HG03135 (cell line): ENCODE measurements at regions not wholly inside any gene's neighbourhood (a gene's known extent, or its start where the extent isn't known, plus 50 kb on each side); places are given as distances from the start of the nearest gene placed in this dataset.

ENCODE experiments used
- ATAC-seq: cut with Tn5 transposase; IDR thresholded peaks from one replicate; pipeline ENCODE4 v1.9.1; 2021; ENCODE audit warnings: mild to moderate bottlenecking, moderate library complexity; ENCODE audit not compliant: unreplicated experiment

- ATAC-seq, result no peak
Observed at GRCh38 chr7:79593866-79594301, 140.4 kb upstream of the MAGI2 start.

DNA sequence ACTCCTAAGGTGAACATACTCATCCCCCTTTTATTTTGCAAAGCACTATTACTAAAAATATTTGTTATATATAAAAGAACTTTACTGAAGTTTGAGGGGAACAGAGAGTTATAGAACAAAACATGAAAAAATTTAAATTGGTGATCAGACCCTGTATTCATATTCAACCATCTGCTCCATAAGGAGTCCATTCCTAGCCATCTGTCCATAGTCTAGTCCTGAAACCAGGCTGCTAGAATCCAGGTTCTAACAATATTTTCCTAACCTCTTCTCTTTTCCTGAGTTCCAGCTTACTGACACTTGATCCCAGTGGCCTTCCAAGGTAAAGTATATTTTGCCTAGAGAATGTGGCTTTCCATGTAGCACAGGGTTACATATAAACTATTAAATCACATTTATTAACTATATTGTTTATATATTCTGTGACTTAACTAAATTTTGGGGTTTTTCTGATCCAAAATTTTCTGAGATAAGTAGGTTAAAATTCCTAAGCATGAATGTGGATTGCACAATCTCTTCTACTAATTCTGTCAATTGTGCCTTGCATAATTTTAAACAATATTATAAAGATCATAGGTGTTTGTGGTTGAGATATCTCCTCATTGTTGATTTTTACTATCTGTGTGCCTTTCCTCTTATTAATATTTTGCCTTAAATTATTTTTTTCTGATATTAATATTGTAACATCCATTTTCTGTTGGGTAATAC, 137.6 kb upstream of the MAGI2 start:
- ATAC-seq, result no peak

DNA sequence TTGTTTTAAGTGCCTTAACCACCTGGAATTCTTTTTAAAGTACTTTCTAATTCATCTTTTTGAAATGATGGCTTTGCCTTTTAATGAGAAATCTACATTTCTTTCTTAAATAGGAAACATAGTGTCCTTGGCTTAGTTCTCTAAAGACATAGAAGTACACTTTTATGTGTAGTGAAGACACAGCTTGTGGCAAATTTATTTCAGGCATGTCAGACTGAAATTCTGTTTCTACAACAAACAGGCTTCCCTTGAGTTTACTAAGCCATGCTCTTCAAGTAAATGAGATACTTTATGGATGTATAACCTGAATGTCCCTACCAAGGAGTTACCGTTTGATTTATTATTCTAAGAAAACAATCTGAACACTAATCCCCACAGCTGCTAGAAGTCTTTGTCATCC, 136.9 kb upstream of the MAGI2 start:
- no peak for ATAC-seq

- no peak for ATAC-seq
Observed at GRCh38 chr7:79570903-79571302, 117.4 kb upstream of the MAGI2 start.

- no peak for ATAC-seq
Observed at GRCh38 chr7:79563821-79564522, 110.5 kb upstream of the MAGI2 start.

DNA sequence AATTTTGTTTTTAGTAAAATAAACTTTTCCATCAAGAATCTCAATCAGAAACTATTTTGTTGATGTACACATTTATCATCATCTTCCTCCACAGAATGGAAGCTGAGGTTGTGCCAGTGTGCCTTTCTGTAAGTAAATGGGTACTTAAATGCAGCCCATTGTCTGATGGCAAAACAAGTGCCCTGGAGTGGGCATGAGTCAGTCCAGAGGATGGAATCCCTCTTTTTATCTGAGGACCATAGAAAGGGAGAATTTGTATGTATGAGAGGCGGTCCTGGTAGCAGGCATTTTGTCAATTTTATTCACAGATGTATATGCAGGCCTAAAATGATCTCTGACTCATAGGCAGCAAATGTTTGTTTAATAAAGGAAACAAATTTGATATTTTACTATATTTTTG, 102.1 kb upstream of the MAGI2 start:
- ATAC-seq, result no peak

- ATAC-seq, result no peak
Observed at GRCh38 chr7:79553811-79554555, 100.5 kb upstream of the MAGI2 start.

GRCh38 chr7:79552463-79552862, 99.0 kb upstream of the MAGI2 start:
- ATAC-seq, result no peak

DNA sequence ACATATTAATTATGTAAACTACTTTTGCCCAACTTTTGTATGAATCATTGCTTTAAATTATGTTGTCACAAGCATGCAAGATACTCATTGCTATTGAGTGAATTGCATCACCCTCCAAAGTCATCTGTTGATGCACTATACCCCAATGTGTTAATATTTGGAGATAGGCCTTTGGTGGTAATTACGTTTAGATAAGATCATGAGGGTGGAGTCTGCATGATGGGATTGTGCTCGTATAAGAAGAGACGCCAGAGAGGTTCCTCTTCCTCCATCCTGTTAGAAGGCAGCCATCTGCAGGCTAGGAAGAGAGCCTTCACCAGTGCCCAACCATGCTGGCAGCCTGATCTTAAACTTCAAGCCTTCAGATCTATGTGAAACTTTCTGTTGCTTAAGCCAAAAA, 95.3 kb upstream of the MAGI2 start:
- ATAC-seq, result no peak

GRCh38 chr7:79547132-79547531, 93.7 kb upstream of the MAGI2 start:
- no peak for ATAC-seq

DNA sequence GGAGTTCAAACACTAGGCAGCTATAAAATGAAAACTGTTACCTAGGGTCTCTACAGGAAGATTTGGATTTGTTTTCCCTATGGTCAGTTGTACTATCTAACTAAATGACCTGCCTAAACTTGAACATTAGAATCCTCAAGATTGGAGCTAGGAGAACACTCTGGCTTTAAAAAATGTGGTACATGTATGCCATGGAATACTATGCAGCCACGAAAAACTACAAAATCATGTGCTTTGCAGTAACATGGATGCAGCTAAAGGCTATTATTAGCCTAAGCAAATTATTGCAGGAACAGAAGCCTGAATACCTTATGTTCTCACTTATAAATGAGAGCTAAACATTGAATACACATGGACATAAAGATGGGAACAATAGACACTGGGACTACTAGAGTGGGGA, 87.1 kb upstream of the MAGI2 start:
- ATAC-seq, result no peak

DNA sequence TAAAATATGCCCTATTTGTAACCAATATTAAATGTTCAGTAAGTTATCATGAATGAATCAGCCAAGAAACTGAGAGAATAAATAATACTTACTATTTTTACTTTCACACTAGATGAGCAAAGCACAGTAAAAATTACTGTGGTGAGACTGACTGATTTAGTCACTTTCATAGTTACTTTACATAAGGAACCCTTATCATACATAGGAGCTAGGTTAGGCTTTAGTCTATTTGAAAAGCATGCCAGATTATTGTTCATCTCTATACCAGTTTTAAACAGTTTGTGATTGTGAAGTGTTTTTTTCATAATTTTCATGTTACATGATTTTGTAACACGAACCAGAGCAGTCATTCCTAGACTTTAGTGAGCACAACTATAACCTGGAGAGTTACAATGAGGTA, 80.7 kb upstream of the MAGI2 start:
- no peak for ATAC-seq

GRCh38 chr7:79531905-79532664, 78.6 kb upstream of the MAGI2 start:
- no peak for ATAC-seq

- ATAC-seq, result no peak
Observed at GRCh38 chr7:79531116-79531515, 77.6 kb upstream of the MAGI2 start.

- ATAC-seq, result no peak
Observed at GRCh38 chr7:79529881-79530235, 76.4 kb upstream of the MAGI2 start.

GRCh38 chr7:79529214-79529880, 75.9 kb upstream of the MAGI2 start:
- no peak for ATAC-seq

GRCh38 chr7:79528421-79528820, 75.0 kb upstream of the MAGI2 start:
- ATAC-seq, result no peak

GRCh38 chr7:79524048-79524447, 70.6 kb upstream of the MAGI2 start:
- ATAC-seq, result no peak

DNA sequence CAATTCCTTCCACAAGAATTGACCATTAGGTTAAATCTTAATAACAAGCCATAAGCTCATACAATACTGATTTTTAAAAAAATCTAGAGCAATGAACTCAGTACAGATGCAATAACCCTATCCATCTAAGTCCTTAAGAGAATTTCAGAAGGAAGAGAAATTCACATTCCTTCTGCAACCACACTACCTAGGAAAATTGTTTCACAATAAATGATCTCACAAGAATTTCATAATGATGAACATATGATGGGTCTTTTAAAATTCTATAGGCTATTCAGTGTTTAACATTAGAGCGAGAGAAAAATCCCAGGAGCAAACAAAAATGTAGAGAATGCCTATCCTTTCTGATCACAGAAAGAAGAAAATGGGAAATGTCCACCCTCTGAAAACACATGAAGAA, 70.0 kb upstream of the MAGI2 start:
- no peak for ATAC-seq

GRCh38 chr7:79520543-79520942, 67.1 kb upstream of the MAGI2 start:
- ATAC-seq, result no peak

DNA sequence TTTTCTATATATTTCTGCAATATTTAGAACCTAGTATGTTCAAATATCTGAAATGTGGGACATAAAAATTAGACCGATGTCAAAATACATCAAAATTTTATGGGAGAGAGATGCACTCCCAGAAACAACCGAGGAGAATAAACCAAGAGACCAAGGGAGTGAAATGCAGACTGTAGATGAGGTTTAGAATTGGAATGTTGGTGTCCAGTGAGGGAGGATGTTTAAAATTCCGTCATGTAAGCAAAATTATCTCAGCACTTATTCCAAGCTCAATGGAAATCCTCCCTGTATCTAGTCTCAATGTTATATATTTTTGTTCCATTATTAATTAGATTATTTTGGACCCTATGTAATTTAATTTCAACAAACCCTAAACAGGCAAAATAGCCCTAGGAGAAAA, 61.9 kb upstream of the MAGI2 start:
- no peak for ATAC-seq
